ENCODE measurements at regions not wholly inside any gene's neighbourhood (a gene's known extent, or its start where the extent isn't known, plus 50 kb on each side); places are given as distances from the start of the nearest gene placed in this dataset.
"Not testable (repeated sequence)": the region's sequence is repeated elsewhere in the genome, so short reads cannot be mapped to it uniquely, and the experiment has no call there.

DNA sequence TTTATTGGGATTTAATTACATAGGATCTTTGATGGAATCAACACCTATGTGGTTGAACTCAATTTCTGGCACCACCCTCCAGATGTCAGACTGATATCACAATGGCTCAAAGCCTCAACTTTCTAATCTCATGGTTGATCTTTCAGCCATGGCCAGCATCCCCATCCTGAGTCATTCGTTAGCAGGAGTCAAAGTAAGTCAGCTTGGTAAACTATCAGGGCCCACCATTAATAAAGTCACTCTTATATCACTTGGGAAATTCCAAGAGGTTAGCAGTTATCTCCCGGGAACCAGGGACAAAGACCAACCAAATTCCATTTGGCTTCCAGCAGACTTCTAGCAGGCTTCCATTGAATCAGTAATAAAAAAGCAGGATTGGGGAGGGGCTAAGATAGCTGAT is 50.7 kb upstream of the TNFSF4 start:
- in situ Hi-C loops (cut with HindIII; ENCODE audit: low sequenced_read_pairs): no loop called here

DNA sequence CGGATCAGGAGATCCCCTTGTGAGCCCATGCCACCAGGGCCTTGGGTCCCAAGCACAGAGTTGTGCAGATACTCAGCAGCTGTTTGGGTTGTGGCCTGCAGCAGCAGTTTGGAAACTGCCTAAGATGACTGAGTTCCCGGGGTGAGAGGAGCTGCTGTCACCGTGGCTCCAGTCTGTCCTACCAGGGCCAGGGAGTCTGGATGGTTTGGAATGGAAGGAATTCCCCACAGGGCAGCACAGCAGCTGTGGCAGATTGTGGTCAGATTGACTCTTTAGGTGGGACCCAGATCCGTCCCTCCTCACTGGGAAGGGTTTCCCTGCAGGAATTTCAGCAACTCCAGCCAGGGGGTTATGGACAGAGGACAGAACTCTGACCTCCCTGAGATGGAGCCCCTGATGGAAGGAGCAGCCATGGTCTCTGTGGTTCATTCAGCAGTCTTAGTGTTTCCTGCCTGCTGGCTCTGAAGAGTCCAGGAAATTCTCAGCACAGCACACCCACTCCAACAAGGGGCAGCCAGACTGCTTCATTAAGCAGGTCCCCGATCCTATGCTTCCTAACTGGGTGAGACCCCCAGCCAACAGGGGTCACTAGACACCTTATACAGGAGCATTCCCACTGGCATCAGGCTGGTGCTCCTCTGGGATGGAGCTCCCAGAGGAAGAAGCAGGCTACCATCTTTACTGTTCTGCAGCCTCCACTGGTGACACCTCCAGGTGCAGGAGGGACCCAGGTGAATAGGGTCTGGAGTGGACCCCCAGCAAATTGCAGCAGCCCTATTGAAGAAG is 51.5 kb upstream of the TNFSF4 start:
- in situ Hi-C loops (cut with HindIII; ENCODE audit: low sequenced_read_pairs): no loop called here

DNA sequence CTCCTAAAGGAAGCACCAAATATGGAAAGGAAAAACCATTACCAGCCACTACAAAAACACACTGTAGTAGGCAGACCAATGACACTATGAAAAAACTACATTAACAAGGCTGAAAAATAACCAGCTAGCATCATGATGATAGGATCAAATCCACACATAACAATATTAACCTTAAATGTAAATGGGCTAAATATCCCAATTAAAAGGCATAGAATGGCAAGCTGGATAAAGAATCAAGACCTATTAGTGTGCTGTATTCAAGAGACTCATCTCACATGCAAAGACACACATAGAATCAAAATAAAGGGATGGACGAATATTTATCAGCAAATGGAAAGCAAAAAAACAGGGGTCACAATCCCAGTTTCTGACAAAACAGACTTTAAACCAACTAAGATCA is 53.2 kb upstream of the TNFSF4 start:
- in situ Hi-C loops (cut with HindIII; ENCODE audit: low sequenced_read_pairs): not testable (repeated sequence)

DNA sequence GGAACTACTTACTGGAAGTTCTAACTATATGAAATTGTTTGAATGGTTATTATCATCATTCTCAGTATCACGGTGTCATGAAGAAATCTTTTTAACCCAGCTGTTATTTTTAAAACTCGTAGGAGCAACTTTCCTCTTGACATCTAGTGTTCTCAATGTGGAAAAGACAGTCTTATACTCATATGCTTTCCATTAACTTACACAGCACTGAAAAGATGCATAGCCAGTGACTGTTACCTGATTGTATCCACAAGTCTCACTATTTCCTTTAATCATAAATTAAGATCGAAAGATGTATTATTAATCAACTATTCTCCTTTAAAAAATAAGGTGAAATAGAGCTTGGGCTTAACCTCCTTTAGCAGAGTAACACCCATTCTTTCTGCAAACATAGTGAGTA is 59.7 kb upstream of the TNFSF4 start:
- in situ Hi-C loops (cut with HindIII; ENCODE audit: low sequenced_read_pairs): no loop called here

DNA sequence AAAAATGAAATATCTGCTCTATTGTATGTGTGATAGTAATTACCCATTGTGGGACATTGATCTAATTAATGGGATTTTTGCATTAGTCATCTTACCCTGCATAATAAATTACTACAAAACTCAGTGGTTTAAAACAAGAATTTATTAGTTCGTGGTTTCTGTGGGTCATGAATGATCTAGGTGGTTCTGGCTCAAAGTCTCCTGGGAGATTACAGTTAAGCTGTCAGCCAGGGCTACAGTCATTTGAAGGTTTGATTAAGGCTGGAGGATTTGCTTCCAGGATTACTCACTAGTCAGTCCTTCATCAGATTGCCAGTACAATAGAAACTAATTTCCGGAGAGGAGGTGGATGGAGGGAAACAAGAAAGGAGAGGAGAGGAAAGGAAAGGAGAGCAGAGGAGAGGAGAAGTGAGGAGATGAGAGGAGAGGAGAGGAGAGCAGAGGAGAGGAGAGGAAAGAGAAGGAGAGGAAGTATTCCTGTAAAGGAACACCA is 60.4 kb upstream of the TNFSF4 start:
- in situ Hi-C loops (cut with HindIII; ENCODE audit: low sequenced_read_pairs): no loop called here

DNA sequence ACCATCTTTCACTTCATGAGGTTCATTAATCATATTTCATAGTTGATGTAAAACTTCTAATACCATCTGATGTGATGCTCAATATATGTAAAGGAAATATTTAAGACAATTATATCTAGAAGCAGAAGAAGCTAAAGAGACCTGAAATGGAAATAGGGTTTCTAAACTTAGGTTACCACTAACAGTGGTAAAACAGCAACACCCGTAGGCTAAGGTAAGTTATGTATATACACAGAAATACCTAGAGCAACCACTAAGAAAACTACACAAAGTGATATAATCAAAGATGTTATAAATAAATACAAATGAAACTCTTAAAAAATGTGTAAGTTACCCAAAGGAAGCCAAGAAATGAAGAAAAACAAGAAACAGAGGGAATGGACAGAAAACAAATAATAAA is 61.1 kb upstream of the TNFSF4 start:
- in situ Hi-C loops (cut with HindIII; ENCODE audit: low sequenced_read_pairs): no loop called here

DNA sequence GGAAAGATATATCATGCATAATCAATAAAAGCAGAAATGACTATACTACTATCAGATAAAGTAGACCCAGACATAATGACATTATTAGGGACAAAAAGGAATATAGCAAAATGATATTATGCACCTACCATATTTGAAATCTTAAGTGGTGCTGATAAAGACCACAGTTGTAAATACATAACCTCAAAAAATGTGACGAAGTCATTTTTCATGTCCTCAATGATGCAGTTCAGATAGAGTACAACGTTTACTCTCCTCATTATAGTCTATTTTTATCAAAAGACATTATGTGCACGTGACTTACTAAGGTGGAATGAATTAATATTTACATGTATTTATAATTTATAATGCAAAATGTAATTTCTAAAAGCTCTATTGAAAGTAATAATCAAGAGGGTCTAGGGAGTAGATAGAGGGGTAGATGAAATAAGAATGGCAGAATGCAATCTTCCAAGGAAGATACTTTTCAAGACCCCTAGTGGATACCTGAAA is 61.7 kb upstream of the TNFSF4 start:
- in situ Hi-C loops (cut with HindIII; ENCODE audit: low sequenced_read_pairs): no loop called here

DNA sequence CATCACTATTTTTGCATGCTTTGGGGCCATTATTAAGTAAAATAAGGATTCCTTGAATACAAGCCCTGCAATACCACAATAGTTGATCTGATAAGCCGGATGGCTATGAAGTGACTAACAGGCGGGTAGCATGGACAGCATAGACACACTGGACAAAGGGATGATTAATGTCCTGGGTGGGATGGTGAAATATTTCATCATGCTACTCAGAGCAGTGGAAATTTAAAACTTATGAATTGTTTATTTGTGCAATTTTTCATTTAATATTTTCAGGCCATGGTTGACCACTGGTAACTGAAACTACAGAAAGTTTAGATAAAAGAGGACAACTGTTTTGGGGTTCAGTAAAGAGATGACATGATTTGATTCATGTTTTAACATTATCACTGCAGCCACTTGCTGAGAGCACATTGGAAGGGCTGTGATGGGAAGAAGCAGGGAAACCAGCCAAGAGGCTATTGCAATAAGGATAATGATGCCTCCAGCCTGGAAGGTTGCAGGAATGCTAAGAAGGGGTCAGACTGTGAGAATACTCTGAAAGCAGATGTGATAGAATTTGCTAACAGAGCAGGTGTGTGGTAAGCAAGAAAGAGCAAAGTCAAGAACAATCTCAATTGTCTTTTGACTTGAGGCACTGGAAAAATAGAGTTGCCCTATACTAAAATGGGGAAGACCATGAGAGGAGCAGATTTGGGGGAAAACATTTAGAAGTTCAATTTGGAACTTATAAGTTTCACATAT is 62.5 kb upstream of the TNFSF4 start:
- in situ Hi-C loops (cut with HindIII; ENCODE audit: low sequenced_read_pairs): no loop called here

DNA sequence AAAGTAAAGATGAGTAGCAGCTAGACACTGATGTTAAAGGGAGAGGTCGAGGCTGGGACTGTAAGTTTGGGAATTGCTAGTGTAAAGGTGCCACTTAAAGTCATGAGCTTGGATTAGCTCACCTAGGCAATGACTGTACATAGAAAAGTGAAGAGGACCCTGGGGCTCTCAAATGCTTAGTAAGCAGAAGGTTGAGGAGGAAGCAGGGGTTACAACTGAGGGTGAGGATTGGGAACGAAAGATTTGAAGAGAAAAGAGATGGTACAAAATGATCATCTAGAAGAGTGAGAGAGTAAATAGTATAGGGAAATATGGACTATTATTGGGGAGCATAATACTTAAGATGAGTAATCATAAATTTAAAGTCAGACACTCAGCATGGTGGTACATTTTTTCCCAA is 63.1 kb upstream of the TNFSF4 start:
- in situ Hi-C loops (cut with HindIII; ENCODE audit: low sequenced_read_pairs): no loop called here

DNA sequence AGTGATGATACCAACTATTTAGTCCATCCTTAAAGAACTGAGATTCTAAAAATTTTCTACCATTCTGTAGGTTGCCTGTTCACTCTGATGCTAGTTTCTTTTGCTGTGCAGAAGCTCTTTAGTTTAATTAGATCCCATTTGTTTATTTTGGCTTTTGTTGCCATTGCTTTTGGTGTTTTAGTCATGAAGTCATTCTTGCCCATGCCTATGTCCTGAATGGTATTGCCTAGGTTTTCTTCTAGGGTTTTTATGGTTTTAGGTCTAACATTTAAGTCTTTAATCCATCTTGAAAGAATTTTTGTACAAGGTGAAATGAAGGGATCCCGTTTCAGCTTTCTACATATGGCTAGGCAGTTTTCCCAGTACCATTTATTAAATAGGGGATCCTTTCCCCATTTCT is 63.9 kb upstream of the TNFSF4 start:
- in situ Hi-C loops (cut with HindIII; ENCODE audit: low sequenced_read_pairs): not testable (repeated sequence)

DNA sequence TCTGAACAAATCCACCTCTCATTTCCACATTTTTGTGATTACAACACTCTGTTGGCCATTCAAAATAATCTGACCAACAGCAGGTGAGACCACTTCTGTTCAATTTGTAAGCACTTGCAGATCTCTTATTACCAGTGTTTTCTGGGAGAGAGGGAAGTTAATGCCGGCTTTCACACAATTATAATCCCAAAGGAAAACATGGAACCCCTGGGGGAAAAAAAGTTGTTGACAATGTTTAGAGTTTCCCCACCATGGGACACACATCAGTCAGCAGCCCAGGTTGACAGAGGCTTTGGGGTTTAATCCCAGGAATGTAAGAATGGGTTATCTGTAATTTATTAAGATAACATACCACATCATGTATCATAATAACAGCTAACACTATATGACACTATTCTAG is 68.4 kb upstream of the TNFSF4 start:
- in situ Hi-C loops (cut with HindIII; ENCODE audit: low sequenced_read_pairs): no loop called here

DNA sequence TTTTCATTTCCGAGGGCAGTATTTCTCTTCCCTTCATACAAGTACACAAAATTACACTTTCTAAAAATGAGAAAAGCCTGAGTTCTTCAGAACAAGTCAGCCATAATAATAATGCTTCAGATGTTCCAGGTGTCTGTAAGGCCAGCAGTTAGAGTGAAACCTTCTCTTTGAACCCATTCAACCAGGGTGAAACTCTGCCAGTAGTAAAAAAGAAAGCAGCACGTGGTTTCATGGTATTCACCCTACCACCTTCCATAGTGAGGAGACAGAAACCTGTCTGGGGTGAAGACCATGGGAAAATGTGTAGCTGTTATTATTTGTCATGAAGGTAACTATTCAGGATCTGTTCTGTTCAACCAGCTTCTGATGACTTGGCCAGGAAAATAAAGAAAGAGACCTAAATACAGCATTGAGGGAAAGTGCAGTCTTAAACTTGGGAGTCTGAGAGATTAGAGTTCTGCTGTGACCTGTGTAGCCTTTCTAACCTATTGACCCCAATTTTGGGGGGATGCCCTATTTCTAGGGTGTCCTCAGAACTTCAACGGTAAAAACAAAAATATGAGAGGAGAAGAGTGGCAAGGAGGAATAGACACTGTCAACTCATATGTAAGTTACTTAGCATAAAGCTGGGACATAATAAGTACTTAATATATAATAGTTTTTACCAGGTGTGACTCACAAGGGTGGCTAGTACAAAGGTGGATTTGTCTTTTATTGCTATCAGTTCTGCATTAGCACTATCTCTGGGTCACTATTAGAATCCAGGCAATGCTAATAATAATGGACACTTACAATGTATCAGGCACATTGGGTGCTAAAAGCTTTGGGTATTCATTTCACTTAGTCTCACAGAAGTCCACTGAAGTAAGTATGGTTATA is 70.0 kb upstream of the TNFSF4 start:
- in situ Hi-C loops (cut with HindIII; ENCODE audit: low sequenced_read_pairs): no loop called here

DNA sequence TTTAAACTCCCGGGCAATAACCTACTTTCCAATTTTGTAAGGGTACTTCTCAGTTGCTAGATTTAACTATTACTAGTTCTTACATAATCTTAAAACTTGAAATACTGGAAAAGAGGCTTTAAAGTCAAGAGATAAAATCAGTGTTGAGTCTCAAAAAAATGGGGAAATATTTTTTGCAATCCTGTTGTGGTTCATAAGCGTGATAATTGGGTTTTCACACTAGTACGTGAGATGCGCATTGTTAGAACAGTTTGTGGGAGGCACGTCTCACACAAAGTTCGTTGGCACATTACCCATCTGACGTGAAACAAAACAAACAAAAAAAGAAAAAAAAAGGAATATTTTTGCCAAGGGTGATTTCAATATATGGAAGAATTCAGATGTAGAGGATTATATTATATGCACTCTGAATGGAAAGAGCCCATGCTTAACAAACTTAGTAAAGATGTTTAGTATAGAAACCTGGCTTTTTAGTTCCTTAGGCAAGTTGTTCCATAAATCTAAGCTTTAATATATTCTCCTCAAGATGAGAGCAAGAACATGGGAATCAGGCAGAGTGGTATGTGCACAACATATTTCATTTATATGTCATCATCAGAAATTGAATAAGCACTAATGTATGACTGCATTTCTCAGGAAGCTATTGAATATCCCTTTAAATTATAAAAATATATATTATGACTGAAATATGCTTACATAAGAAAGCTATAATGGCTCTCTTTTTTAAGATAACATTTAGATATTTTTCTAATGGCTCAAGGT is 73.9 kb upstream of the TNFSF4 start:
- in situ Hi-C loops (cut with HindIII; ENCODE audit: low sequenced_read_pairs): no loop called here

DNA sequence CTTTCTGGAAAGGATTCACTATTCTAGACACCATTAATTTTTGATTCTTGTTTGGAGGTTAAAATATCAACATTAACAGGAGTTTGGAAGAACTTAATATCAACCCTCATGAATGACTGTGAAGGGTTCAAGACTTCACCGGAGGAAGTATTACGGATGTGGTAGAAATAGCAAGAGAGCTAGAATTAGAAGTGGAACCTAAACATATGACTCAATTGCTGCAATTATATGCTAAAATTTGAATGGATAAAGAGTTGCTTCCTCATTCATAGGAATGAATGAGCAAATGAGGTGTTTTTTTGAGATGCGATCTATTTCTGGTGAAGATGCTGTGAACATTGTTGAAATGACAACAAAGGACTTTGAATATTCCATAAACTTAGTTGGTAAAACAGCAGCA is 77.9 kb upstream of the TNFSF4 start:
- in situ Hi-C loops (cut with HindIII; ENCODE audit: low sequenced_read_pairs): no loop called here

DNA sequence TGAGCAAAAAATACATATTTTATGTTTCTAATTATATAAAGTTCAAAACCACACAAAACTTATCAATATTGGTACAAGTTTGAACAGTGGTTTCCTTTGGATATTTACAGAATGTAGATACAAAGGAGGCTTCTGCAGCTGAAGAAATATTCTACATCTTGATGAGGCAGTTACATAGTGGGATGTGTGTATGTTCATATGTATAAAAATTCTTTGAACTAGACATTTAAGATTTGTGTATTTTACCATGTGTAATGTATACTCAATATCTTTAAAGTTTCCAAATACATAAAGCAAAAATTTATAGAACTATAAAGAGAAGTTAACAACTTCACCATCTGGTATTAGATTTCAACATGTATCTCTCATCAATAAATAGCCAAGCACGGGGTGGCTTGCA is 80.7 kb upstream of the TNFSF4 start:
- in situ Hi-C loops (cut with HindIII; ENCODE audit: low sequenced_read_pairs): no loop called here

DNA sequence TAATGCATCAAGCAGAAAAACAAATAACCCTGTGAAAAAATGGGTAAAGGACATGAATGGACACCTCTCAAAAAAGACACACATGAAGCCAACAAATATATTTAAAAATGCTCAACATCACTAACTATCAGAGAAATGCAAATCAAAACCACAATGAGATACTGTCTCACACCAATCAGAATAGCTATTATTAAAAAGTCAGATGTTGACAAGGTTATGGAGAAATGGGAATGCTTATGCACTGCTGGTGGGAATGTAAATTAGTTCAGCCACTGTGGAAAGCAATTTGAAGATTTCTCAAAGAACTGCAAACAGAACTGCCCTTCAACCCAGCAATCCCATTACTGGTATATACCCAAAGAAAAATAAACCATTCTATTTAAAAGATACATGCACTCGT is 86.6 kb upstream of the TNFSF4 start:
- in situ Hi-C loops (cut with HindIII; ENCODE audit: low sequenced_read_pairs): no loop called here

DNA sequence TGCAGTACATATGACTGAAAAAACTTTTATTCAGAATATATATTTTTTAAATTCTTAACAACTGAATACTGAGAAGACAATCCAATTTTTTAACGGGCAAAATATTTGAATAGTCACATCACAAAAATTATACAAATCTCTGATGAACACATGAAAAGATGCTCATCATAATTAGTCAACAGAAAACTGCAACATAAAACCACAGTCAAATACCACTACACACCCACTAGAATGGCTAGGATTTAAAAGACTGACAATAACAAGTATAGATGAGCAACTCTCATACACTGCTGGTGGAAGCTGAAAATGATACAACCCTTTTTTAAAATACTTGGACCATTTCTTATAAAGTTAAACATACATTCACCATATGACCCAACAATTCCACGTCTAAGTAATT is 87.7 kb upstream of the TNFSF4 start:
- in situ Hi-C loops (cut with HindIII; ENCODE audit: low sequenced_read_pairs): no loop called here

DNA sequence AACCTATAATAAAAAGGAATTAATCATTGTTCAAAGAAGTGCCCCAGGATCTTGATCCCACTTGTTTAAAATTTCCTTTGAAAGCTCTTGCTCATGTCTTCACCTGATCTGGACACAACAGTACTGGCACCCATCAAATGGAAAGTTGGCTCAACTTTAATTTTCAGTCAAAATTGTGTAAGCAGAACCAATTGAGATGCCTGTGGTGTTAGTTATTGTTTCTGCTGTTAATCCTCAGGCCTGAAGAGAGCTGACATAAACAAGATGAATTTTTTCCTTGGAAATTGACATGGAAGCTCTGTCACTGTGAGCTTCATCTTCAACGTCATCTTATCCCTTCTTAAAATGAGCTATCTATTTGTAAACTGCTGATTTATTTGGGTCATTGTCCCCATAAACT is 88.3 kb upstream of the TNFSF4 start:
- in situ Hi-C loops (cut with HindIII; ENCODE audit: low sequenced_read_pairs): no loop called here

DNA sequence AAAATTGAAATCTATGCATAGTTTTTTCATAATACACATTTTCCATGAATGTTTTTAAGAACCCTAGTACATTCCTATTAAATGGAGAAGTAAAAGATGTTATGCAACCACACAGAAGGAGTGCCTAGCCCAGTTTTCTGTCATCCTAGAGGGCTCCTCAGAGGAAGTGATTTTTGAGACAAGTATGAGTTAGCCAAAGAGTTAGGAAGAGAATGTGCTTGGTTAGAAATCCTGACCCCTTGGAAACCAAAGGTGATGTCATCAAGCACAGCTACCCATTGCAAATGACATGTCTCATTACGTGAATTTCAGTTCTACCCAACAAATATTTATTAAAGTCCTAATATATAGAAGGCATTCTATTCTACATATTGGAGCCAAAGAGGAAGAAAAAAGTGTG is 88.9 kb upstream of the TNFSF4 start:
- in situ Hi-C loops (cut with HindIII; ENCODE audit: low sequenced_read_pairs): no loop called here

DNA sequence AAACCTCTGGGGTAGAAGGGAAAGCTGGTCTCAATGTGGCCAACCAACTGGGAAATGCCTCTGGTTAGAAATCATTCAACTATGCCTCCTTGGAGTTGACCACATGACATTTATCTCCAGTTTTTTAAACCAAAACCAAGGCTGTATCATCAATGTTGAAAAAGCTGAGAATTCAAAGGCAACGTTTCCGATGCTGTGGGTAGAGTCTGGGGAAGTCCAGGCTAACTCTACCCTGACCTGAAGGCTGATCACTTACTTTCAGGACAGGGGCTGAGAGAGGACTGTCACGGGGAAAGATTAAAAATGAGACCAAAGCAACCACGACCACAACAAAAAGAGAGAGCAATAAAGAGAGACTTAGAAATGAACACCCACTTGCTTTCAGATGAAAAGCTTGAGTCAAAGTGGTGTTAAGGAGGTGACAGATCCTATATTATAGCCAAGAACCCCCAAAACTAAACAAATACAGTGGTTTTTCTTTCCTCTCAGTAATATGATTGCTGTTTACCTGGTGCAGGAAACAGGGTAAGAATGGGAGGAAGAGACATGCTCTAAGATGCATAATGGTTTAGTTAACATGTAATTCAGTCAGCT is 90.8 kb upstream of the TNFSF4 start:
- in situ Hi-C loops (cut with HindIII; ENCODE audit: low sequenced_read_pairs): no loop called here
